ENCODE measurements at regions not wholly inside any gene's neighbourhood (a gene's known extent, or its start where the extent isn't known, plus 50 kb on each side); places are given as distances from the start of the nearest gene placed in this dataset.

DNA sequence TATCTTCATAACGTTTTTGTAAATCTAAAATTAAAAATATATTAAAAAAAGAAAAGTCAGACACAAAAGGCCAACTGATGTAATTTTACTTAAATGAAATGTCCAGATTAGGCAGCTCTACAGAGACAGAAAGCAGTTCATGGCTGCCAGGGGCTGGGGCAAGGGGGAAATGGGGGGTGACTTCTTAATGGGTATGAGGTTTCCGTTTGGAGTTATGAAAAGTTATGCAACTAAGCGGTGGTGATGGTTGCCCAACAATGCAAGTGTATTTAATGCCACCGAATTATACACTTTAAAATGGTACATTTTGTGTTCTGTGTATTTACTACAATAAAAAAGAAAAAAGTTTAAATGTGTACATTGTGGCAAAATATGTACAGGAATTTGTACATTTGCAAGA lies 70.2 kb upstream of the TEX51 start:
- DNase-seq: no peak

- no peak for DNase-seq
Measured at GRCh38 chr2:126831234-126832005, 67.3 kb upstream of the TEX51 start.

DNA sequence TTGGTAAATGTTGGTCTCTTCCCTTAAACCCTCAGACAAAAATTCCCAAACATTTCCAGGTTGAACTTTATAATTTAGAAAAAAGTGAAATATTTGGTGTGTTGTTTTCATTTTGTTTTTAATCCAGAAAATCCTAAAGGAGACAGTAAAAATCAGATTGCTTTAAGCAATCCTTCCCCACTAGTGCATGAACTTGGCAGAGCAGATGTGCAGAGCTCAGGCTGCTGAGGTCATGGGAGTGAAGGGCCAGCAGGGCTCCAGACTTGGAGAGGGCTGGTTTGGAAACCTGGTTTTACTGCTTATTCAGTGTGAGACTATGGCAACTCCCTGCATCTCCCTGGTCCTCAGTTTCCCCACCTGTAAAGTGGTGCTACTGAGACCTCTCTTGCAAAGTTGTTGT lies 66.7 kb upstream of the TEX51 start:
- no peak for DNase-seq

- DNase-seq: no peak
Measured at GRCh38 chr2:126832757-126833156, 65.9 kb upstream of the TEX51 start.

- no peak for DNase-seq
Measured at GRCh38 chr2:126834006-126834659, 64.6 kb upstream of the TEX51 start.

DNA sequence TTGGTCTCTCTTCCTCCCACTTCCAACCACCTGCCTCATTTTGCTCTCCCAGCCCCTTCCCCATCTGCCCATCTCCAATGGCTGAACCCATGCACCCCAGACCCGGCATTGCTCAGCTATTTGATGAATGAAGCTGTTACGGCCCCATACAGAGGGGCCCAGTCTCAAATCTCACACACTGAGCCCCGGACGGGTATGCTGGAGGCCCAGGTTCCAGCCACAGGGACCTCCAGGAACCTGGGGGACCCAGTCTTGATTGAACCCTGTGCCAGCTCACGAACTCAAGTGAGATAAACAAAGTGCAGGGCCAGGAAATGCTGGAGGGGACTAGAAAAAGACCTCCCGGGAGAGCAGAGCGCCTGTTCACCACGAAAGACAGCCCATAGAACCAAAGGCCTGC lies 63.4 kb upstream of the TEX51 start:
- no peak for DNase-seq

- no peak for DNase-seq
Measured at GRCh38 chr2:126835831-126836230, 62.9 kb upstream of the TEX51 start.

DNA sequence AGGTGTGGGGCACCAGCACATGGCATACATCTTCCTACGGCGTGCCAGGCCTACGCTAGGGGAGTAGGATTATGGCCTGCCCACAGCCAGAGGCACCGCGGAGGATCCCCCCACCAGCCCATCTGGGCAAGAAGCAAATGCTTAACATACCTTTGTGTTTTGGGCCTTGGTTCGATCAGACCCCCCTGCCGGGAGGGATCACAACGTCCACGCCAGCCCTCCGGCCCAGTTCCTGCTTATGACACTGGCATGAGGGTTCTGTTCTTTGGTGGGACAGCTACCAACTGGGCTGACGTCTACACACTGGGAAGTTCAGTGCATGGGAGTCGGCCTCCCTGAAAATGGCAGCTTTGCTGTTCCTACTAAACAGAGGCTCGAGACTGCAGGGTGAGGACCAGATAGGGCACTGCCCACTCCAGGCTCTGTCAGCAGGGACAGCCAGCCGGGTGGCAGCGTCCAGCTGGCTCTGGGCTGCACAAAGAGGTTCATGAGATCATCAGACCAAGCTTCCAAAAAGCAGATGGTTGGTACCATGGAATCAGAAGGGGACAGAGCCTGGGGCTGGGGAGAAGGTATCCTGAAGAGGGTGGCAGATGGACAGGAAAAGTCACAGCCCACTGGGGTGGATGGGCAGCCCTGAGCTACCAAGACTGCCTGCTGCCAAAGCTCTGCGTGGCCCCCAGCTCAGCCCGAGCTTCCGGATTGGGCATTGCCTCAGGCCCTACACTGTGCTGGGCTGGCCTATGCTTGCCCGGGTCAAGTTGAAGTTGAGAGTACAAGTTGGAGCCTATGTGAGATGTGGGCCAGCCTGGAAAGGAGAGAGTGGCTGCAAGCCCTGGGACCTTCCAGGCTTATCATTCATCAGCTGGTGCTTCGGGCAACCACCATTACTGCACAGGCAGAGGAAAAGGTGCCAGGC lies 61.7 kb upstream of the TEX51 start:
- DNase-seq: no peak

GRCh38 chr2:126837966-126838715 lies 60.5 kb upstream of the TEX51 start:
- DNase-seq: no peak

GRCh38 chr2:126838716-126838985 lies 60.0 kb upstream of the TEX51 start:
- no peak for DNase-seq

DNA sequence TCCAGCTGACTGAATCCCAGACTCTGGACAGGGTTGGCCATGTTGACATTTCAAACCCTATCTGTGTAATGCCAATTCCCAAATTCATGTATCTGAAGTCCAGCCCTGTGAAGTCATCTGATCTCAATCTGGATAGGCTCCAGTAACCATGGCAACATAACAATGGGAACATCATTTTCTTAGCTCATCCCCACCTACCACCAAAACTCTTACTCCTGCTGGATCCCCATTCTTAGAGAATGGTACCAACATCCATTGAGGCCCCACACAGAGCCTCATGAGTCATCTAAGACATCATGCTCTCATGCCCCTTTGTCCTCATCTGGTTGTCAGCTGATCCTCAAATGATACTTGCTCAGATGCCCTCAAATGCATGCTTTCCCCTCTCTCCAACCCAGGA lies 58.9 kb upstream of the TEX51 start:
- DNase-seq: no peak

GRCh38 chr2:126843081-126843480 lies 55.6 kb upstream of the TEX51 start:
- no peak for DNase-seq

DNA sequence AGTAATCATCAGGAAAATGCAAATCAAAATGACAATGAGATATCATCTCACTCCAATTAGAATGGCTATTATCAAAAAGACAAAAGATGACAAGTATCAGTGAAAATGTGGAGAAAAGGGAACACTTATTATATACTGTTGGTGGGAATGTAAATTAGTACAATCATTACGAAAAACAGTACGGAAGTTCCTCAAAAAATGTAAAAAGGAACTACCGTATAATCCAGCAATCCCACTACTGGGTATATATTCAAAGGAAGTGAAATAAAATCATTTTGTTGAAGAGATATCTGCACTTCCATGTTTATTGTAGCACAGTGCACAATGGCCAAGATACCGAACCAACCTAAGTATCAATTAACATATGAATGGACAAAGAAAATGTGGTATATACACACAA lies 52.4 kb upstream of the TEX51 start:
- no peak for DNase-seq

Measured in T-helper 1 cell (primary cell).